ENCODE measurements at regions not wholly inside any gene's neighbourhood (a gene's known extent, or its start where the extent isn't known, plus 50 kb on each side); places are given as distances from the start of the nearest gene placed in this dataset.

GRCh38 chr10:78524941-78525340, 491.3 kb downstream of the RPS24 start:
- intact Hi-C loops (cut with DNase I; ENCODE audit: low total_unique reads): no loop called here
- no peaks in the 10 kb centered on the region for H3K27me3 ChIP-seq
- H3K4me3 ChIP-seq: no peak overlapping the region
- DNase-seq: no peak
- no peaks in the 10 kb centered on the region for H3K9me3 ChIP-seq
- H3K4me1 ChIP-seq: no peaks in the 10 kb centered on the region
- TF ChIP-seq CTCF (IDR thresholded peaks at IDR 0.05 in 4 of 5, conservative IDR thresholded peaks at IDR 0.05 in 1 of 5) (no peak), POLR2A (IDR thresholded peaks at IDR 0.05) (no peak)
- in situ Hi-C loops (cut with MboI; ENCODE audit: low sequenced_read_pairs in 4 of 4): no loop called here
- no peak for ATAC-seq
- no peaks in the 10 kb centered on the region for H3K36me3 ChIP-seq
- no peak overlapping the region for H3K27ac ChIP-seq

GRCh38 chr10:78526347-78526746, 492.7 kb downstream of the RPS24 start:
- intact Hi-C loops (cut with DNase I; ENCODE audit: low total_unique reads): no loop called here
- no peak overlapping the region for H3K4me3 ChIP-seq
- H3K36me3 ChIP-seq: no peaks in the 10 kb centered on the region
- H3K9me3 ChIP-seq: no peaks in the 10 kb centered on the region
- no peaks in the 10 kb centered on the region for H3K27me3 ChIP-seq
- no peaks in the 10 kb centered on the region for H3K4me1 ChIP-seq
- H3K27ac ChIP-seq: no peak overlapping the region
- in situ Hi-C loops (cut with MboI; ENCODE audit: low sequenced_read_pairs in 4 of 4): no loop called here
- no peak for DNase-seq
- ATAC-seq: no peak
- no peak for TF ChIP-seq CTCF (IDR thresholded peaks at IDR 0.05 in 4 of 5, conservative IDR thresholded peaks at IDR 0.05 in 1 of 5)
- no peak for TF ChIP-seq POLR2A (IDR thresholded peaks at IDR 0.05)

GRCh38 chr10:78527296-78527695, 493.6 kb downstream of the RPS24 start:
- Histone ChIP-seq H3K27me3 (no peaks in the 10 kb centered on the region), H3K27ac (no peak overlapping the region), H3K36me3 (no peaks in the 10 kb centered on the region), H3K4me3 (no peak overlapping the region), H3K4me1 (no peaks in the 10 kb centered on the region), H3K9me3 (no peaks in the 10 kb centered on the region)
- no peak for TF ChIP-seq CTCF (IDR thresholded peaks at IDR 0.05 in 4 of 5, conservative IDR thresholded peaks at IDR 0.05 in 1 of 5)
- no peak for TF ChIP-seq POLR2A (IDR thresholded peaks at IDR 0.05)
- intact Hi-C loops (cut with DNase I; ENCODE audit: low total_unique reads) (no loop called here), in situ Hi-C loops (cut with MboI; ENCODE audit: low sequenced_read_pairs in 4 of 4) (no loop called here)
- ATAC-seq: no peak
- DNase-seq: no peak

- no peak for ATAC-seq
- no peak for DNase-seq
- H3K9me3 ChIP-seq: no peaks in the 10 kb centered on the region
- no peak overlapping the region for H3K27ac ChIP-seq
- H3K36me3 ChIP-seq: no peaks in the 10 kb centered on the region
- intact Hi-C loops (cut with DNase I; ENCODE audit: low total_unique reads) (no loop called here), in situ Hi-C loops (cut with MboI; ENCODE audit: low sequenced_read_pairs in 4 of 4) (no loop called here)
- no peaks in the 10 kb centered on the region for H3K27me3 ChIP-seq
- H3K4me3 ChIP-seq: no peak overlapping the region
- no peak for TF ChIP-seq POLR2A (IDR thresholded peaks at IDR 0.05)
- TF ChIP-seq CTCF (IDR thresholded peaks at IDR 0.05 in 4 of 5, conservative IDR thresholded peaks at IDR 0.05 in 1 of 5): no peak
- H3K4me1 ChIP-seq: no peaks in the 10 kb centered on the region
These were observed 495.1 kb downstream of the RPS24 start for GRCh38 chr10:78528749-78529204.

GRCh38 chr10:78529262-78529661, 495.6 kb downstream of the RPS24 start:
- Histone ChIP-seq H3K4me1 (no peaks in the 10 kb centered on the region), H3K27ac (no peak overlapping the region), H3K27me3 (no peaks in the 10 kb centered on the region), H3K9me3 (no peaks in the 10 kb centered on the region), H3K36me3 (no peaks in the 10 kb centered on the region), H3K4me3 (no peak overlapping the region)
- no peak for DNase-seq
- in situ Hi-C loops (cut with MboI; ENCODE audit: low sequenced_read_pairs in 4 of 4) (no loop called here), intact Hi-C loops (cut with DNase I; ENCODE audit: low total_unique reads) (no loop called here)
- TF ChIP-seq CTCF (IDR thresholded peaks at IDR 0.05 in 4 of 5, conservative IDR thresholded peaks at IDR 0.05 in 1 of 5) (no peak), POLR2A (IDR thresholded peaks at IDR 0.05) (no peak)
- no peak for ATAC-seq

All from gastrocnemius medialis (tissue), 4 donors.